Activated CD8-positive, alpha-beta memory T cell treated with anti-CD3 and anti-CD28 coated beads, Interleukin-2, amount 50 U/mL, for 48 hours (primary cell): ENCODE measurements at regions not wholly inside any gene's neighbourhood (a gene's known extent, or its start where the extent isn't known, plus 50 kb on each side); places are given as distances from the start of the nearest gene placed in this dataset.
"Not testable (repeated sequence)": the region's sequence is repeated elsewhere in the genome, so short reads cannot be mapped to it uniquely, and the experiment has no call there.

Experiments
- DNase-seq: peaks from one replicate; pipeline ENCODE4 v3.0.0-alpha.2; 2020

DNA sequence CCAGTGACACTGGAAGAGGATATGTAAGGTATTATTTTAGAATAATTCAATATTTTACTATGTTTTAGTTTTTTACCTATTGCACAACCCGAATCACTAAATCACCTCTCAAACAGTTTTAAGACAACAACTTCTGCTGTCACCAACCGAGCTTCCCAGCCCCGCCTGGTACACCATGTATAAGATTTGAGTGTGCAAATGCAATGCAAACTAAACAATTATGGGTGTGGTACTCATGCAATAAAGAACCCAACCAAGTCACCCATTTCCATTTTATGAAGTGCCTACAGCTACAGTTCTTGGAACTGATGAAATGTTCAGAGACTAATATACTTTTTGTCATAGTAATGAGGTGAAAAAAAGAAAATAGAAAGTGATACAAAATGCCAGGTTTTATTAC lies 256.2 kb downstream of the TAFA4 start:
- no peak for DNase-seq

DNA sequence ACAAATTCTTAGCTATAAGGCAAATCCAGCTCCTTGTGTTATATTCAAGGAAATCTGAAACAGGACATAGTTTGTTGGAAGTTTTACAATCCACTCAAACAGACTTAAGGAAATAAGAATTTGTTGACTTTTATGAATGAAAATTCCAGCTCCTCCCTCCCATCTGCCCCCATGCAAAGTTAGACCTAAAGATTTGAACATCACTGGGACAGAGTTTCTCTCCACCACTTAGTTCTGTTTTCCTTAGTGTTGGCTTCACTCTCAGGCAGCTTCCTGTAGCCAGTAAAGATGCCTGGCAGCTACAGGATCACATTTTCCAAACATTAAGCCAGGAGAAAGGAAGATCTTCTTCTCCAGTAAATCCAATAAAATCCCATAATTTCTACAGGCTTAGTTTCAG lies 265.0 kb downstream of the TAFA4 start:
- no peak for DNase-seq

DNA sequence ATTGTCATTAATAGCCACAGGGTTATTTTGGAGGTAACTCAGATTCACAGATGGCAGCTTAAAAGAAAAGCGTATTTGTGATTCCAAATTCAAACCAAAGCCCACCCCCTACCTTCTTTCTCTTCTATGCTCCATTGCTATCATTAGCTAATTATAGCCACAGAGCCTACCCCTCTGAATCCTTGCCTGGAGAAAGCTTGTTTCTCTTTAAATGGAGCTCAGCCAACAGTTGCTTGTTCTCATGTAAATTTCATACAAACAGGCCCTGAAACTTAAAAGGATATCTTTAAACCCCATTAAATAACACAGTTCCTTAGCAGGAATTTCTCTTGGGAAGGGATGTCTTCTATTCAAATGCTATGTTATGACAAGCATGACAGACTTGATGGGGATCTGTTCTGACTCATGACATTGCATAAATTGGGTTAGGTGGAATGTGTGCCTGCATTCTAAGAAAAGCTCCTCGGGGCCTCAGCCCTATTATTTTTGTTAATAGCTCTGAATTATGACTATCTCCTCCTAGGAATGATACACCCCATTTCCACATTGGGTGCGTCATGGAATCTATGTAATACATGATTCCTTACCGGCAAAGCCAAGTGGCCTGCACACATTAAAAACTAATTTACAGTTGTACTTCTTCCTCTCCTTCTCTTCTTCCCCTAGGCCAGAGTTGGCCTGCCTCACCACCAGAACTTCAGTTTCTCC lies 265.8 kb downstream of the TAFA4 start:
- no peak for DNase-seq

DNA sequence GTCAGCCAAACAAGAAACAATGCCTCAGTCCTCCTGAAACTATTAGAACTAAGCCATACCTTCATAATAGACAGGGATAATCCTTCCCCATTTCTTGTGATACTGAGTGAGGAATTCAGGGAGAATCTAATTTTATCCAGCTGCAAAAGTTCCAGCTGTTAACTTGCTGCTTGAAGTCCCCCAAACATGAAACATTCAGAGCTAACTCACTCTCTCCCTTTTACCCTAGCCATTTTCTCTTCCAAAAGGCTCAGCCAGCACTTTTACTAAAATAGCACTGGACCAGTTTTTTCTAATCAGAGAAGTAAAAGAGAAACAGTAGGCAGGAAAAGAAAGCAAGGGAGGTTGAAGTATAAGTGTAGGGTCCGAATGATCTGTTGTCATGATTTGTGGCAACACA lies 268.1 kb downstream of the TAFA4 start:
- no peak for DNase-seq

DNA sequence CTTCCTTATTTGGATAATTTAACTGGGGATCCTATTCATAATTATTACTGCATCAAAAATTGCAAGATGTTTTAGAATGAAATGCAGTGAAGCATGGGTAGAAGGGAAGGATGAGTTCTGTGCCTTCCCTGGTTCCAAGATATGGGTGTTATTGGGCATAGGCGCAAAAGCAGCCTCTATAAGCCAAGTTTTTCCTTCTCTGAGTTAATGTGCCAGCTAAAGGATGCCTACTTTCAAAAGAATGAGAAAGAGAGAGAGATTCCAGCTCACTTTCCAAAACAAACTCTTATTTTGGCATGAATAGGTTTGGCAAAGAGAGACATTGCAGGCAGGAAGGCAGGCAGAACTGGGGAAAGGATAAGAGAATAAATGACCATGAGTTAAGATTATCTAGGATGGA lies 270.2 kb downstream of the TAFA4 start:
- DNase-seq, result no peak

DNA sequence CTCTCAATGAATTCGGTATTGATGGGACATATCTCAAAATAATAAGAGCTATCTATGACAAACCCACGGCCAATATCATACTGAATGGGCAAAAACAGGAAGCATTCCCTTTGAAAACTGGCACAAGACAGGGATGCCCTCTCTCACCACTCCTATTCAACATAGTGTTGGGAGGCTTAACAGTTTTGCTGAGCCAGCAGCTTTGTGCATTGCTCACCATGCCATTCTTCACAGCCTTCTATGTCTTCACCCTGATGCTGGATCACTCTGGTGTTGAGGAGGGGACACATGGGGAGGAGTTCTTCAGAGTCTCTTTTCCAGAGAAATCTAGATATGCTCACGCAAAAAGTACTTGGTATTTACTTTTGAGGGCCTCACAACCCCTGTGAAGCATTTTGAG lies 281.7 kb downstream of the TAFA4 start:
- DNase-seq, result not testable (repeated sequence)

DNA sequence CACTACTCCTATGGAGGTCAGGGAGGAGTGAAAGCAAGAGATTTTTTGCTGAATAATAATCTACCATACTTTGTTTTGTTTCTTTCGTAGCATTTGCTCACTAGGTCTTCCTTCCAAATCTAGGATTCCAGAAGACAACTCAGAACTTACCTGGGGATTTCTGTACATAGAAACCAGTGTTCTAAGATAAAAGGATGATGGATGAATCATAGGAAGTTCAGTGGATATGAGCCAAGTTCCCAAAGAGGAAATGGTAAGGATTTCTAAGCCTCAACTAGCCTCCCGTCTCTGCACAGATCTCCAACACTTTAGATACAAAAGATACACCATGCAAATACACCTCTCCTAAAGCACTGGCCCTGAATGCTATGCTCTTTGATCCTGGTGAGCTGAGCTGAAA lies 283.9 kb downstream of the TAFA4 start:
- no peak for DNase-seq

DNA sequence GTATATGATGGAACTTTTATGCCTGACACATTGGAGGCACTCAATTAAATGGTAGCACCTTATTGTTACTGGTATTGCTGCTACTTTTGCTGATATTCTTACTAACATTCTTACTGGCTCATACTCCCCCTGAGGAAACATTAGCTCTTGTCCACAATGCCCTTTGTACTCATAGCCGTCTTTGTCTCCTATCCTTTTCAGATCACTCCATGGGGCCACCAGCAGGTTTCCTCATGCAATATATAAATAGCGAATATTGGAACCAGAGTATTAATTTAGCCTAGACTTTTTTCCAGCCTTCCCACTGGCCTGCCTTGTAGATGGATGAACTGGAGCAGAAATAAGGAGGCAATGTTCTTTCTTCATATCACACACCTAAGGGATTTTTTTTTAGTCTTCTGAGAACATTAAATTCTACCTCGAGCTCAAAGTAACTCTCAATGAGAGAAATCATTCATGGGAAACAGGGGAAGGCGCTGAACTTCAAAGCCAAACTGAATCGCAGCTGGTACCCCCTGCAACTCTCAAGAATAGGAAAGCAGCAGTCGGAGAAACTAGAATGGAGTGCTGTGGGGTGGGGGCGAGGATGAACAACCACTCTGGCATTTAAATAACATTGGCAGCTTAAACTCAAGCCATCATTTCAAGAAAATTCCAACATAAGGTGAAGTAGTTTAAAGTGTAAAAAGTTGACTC lies 300.3 kb downstream of the TAFA4 start:
- no peak for DNase-seq

DNA sequence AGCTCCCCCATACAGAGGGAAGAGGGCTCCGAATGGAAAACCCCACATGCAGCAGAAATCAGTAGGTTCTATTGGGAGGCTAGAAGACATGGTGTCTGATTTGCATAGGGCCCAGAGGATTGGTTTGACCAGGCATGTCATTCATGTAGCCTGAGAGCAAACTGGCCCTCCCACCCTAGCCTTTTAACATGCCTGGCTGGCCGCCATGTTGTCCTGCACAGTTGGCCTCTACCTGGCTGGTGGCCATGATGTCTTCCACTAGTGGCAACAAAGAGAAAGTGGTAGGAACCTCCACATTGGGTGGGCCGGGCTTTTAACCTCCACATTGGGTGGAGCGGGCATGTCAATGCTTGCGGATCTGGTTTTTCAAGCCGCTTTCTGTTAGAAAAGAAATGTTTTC lies 312.1 kb downstream of the TAFA4 start:
- no peak for DNase-seq

DNA sequence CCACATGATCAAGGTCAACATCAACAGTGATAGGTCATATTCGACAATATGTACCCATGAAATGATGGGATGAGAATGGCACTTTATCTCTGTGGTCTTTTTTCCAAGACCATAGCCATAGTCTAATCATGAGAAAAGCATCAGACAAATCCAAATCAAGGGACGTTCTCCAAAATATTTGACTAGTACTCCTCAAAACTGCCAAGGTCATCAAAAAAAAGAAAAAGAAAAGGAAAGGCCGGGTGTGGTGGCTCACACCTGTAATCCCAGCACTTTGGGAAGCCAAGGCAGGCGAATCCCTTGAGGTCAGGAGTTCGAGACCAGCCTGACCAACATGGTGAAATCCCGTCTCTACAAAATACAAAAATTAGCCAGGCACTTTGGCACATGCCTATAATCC lies 318.3 kb downstream of the TAFA4 start:
- DNase-seq, result no peak

DNA sequence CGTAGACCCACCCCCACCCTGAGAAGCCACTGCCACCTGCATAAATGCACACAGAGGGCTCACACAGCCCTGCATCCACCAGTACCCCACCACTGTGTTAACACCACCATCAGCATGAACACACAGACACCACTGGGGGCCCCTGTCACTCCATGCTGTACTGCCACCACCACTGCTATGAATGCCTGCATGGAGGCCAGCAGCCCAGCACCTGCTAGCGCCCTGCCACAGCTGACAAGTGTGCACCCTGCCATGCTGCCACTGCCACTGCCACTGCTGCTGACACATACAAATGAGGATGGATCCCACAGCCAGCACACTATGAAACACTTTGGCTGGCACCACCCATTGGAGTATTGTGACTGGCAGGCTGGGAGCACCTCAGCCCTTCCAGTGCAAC lies 361.0 kb downstream of the TAFA4 start:
- no peak for DNase-seq

DNA sequence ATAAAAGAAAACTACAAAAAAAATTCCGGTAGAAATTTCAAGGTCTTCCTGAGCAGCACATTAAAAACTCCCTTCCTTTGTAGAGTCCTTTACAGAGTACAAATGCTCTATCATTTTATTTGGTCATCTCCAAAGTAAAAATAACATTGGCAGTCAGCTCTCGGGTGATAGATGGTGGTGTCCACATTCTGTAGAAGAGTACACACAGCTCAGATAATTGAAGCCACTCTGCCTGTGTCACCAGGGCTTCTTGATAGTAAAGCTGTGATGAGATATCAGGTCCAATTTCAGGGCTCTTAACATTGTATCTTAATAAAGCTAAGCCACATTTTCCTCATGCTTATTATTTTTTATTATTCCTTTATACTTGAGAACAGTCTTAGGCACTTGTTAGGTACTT lies 371.6 kb downstream of the TAFA4 start:
- DNase-seq, result no peak

DNA sequence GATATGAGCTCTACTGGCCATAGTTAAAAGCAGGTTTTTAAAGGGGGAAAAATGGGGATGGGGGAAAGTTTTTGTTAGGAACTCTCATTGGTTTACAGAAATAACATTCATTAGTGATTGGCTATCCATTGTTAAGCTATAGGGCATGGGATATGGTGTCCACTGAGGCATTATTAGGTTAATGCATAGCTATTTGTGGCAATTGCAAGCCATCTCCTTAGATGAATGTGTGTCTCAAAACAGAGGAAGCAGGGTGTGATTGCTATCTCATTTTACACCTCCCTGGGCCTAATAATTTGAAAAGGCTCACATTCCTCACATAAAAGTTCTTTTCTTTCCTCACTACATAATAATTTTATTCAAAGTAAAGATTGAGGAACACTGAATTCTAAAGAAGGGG lies 396.6 kb downstream of the TAFA4 start:
- no peak for DNase-seq

DNA sequence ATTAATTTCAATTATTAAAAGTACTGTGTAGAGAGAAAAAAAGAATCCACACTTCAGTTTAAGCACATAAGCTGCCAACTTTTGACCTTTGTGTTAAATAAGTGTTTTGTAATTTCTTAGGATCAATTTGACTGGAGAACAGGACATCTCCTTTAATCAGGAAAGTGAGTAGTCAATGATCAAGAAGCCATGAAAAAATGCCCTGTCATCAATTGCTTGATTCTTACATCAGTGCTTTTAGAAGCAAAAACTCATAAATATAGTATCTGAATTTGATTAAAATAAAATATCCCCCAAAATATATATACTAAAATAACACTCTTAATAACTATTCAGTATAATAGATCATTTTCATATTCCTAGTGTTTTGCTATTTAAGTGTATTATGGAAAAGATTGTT lies 409.0 kb downstream of the TAFA4 start:
- DNase-seq, result no peak

DNA sequence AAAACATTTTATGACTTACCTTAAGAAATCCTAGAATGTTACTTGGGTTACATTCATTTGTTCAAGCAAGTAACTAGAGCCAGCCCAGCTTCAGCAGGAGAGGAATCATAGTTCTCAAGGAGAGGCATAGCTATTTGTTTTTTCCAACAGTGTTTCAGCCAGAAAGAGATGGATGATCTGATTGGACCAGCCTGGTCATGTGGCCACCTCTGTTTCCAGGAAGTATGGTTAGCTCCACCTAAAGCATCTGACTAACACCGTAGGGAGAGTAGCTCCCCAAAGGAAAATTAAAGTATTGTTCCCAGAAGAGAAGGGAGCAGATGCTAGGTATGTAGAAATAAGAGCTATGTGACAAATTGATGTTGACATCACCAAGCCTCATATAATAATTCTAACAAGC lies 417.1 kb downstream of the TAFA4 start:
- no peak for DNase-seq

DNA sequence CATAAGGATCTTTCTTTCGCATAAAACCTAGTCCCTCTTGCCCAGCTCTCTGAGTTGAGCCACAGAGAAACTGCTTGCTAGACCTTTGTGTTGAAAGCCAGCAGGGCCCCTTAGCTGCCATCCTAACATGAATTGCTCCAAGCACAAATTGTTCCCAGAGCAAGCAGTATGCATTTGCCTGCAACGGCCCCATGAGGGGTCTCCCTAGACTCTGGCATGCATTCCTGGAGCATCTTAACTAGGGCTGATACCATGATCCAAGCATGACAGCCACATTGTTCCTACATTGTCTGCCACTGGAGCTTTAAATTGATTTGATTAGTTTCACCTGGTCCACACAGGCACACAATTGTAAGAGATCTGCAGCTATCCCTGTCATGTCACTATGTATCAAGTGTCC lies 428.1 kb downstream of the TAFA4 start:
- no peak for DNase-seq

DNA sequence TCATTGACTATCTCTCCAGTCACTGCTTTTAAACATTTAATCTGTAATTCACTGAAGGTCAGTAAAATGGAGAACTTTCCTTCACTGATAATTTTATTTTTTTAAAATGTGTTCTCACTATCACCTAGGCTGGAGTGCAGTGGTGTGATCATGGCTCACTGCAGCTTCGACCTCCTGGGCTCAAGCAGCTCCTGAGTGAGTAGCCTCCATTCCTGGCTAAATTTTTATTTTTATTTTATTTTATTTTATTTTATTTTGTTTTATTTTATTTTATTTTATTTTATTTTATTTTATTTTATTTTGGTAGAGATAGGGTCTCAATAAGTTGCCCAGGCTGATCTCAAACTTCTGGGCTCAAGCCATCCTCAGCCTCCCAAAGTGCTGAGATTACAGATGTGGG lies 446.5 kb downstream of the TAFA4 start:
- not testable (repeated sequence) for DNase-seq

DNA sequence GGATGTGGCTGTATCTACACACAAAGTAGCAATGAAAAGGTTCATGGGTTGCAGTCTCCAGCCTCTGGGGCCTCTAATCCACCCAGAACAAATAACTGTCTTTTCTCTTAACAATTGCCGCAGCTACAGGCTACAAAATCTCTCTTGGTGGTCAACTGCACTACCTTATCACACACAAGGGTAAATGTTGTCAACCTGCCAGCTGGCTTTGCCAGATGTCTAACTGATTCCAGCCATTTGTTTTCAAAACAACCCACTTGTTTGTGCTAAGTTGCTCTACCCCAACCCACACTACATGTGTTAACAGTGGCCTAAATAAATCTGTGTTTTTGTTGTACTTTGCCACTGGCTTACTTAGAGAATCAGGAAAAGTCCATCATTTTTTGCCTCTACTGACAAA lies 447.3 kb downstream of the TAFA4 start:
- DNase-seq, result no peak

DNA sequence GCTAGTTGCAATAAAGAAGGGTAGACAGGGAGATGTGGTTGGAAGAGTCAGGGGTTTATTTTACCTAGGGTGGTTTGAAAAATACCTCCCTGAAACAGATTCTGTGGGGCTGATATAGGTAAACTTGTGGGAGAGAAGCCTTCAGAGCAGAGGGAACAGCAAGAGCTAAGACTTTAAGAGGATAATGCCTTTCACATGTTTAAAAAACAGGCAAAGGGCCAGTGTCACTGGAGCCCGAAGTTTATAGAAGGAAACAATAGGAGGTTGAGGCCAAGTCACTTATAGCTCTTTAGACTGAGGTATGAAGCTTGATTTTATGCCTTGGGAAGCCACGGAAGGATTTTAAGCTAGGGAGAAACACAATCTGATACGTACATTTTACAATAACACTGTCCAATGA lies 448.7 kb downstream of the TAFA4 start:
- no peak for DNase-seq

DNA sequence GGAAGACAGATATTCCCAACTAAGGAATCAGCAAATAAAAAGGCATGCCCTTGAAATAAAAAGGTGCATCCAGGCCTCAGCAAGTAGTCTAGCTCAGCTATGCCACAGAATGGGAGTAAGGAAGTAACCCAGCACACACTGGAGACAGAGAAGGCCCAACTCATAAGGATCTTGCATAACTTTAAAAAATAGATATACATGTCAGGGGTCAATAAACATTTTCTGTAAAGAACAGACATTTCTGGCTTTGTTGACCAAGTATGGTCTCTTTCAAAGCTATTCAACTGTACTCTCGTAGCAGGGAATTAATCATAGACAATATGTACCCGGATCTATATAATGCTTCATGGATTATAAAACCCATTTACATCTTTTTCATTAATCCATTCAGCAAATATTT lies 449.3 kb downstream of the TAFA4 start:
- DNase-seq, result no peak

DNA sequence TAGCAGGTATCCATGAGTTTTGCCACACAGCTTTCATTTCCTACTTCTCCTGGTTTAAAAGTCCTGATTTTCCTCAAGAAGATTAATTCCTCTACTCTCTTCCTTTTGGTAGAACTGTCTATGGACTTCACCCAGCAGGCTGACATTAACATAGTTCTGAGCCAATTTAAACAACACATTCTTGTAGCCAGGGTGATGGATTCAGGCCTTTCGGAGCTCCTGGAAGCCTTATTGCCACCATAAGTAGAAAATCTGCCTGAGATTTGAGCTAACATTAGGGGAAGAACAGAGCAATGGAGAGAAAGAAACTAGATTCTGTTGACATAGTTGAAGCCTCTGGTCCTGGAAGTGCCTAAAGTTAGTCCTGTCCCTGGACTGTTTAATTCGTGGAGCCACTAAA lies 449.8 kb downstream of the TAFA4 start:
- no peak for DNase-seq

DNA sequence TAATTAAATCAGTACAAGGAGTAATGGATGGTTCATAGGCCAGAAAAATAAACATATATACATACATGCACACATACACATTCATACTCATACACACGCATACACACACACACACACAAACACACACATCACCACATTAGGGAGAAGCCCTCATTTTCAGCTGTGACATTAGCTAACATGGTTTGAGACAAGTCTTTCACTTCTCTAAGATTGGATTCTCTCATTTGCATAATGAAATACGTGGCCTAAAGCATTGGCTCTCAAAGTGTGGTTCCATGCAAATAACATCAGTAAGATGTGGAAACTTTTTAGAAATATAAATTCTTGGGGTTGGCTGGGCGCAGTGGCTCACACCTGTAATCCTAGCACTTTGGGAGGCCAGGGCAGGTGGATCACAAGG lies 452.6 kb downstream of the TAFA4 start:
- no peak for DNase-seq

DNA sequence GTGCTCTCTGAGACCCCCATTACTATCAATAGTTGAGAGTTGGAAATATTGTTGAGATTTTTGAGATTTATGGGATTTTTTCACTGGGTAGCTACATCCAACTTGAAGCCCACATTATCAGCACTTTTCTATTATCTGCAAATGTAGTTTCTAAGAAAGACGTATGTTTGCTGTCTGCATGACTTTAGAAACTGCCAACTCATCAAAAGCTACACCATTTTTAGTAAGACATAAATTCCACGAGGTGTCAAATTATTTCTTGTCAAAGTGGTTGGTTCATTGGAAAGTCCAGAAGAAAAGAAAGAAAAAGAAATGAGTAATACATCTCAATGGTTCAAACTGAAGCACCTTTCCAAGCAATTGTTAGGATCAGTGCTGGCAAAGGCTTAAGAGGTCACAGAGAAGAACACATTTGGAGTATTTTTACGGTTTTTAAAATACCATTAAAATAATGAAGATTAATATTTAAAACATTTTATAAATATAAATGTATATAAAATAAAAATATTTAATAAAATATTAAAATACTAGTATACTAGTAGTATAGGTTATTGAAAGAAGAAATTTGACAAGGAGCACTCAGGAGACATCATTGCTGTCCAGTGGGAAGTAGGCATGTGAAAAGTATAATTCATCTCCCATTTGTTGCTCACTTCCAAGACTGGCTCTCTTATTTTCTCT lies 463.5 kb downstream of the TAFA4 start:
- DNase-seq, result no peak

DNA sequence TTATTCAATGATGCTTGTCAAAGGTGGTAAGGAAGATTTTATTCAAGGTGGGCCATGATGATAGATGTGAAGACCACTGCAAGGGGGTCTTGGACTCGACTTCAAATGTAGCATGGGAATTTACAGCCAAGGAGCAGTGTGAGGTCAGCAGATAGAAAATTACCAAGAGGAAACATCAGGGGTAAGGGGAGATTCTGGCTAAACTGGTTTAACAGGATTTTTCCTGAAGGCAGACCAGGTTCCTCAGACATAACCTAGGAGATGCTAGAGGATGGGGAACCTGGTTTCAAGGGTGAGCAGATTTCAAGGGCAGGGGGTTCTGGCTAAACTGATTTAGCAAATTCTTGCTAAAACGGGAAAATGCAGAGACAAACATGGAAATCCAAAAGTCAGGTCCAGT lies 464.9 kb downstream of the TAFA4 start:
- DNase-seq, result no peak

DNA sequence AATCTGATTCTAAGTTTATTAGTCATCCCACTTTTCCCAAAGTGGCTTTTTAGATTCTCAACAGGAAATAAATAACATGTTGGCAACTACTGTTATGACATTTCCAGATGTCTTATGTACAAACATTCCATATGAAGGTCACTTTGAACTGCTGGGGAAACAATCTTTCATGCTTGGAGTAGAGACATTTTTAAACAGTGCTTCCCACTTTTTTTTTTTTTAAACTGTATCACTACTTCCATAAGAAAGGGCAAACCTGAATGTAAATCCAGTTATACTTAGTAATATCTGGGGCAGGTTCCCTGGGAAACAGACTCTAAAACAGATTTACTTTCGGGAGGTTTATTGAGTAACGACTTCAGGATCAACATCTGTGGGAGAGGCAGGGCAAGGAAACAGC lies 473.8 kb downstream of the TAFA4 start:
- DNase-seq, result no peak
